Activated B cell treated with CpG ODN at 0.5 μM for 24 hours (primary cell): ENCODE measurements at regions not wholly inside any gene's neighbourhood (a gene's known extent, or its start where the extent isn't known, plus 50 kb on each side); places are given as distances from the start of the nearest gene placed in this dataset.

ENCODE experiments used
- ATAC-seq: fragments of 200-7000 bp; cut with Tn5 transposase; one replicate; pipeline ENCODE4 v1.10.0; 2021; ENCODE audit warnings: low read depth, mild to moderate bottlenecking, moderate library complexity
- CTCF ChIA-PET: fragments of 350-600 bp; sonication (Branson Sonifier 250); formaldehyde crosslinking; loops from one replicate; lab custom pipeline; 2021; ENCODE audit warnings: antibody characterized with exemption; lab: Charles Lee
- POLR2A ChIA-PET: fragments of 350-600 bp; sonication (Branson Sonifier 250); formaldehyde crosslinking; loops from one replicate; lab custom pipeline; 2021; ENCODE audit warnings: antibody characterized with exemption; lab: Charles Lee
- DNase-seq: peaks from one replicate; pipeline ENCODE4 v3.0.0; 2022
- H3K27ac Mint-ChIP-seq: one replicate; pipeline ENCODE4 v1.8.0; 2020; ENCODE audit warnings: mixed read lengths
- H3K27me3 Mint-ChIP-seq: one replicate; pipeline ENCODE4 v1.8.0; 2021; ENCODE audit warnings: mixed read lengths
- H3K36me3 Mint-ChIP-seq: one replicate; pipeline ENCODE4 v1.8.0; 2021; ENCODE audit warnings: low read depth, mixed read lengths
- H3K4me1 Mint-ChIP-seq: one replicate; pipeline ENCODE4 v1.8.0; 2021; ENCODE audit warnings: mixed read lengths
- H3K4me3 Mint-ChIP-seq: one replicate; pipeline ENCODE4 v1.8.0; 2020; ENCODE audit warnings: mild to moderate bottlenecking, mixed read lengths
- H3K9me3 Mint-ChIP-seq: one replicate; pipeline ENCODE4 v1.8.0; 2020; ENCODE audit warnings: mixed read lengths
- CTCF ChIP-seq: fragments of 200-600 bp; IDR thresholded peaks from one replicate; pipeline ENCODE4 v1.8.0; 2022; ENCODE audit warnings: antibody characterized with exemption, mild to moderate bottlenecking
- intact Hi-C: fragments of 100-400 bp; cut with micrococcal nuclease; formaldehyde crosslinking; loops from one replicate; pipeline ENCODE4 v1.15.1; 2024

DNA sequence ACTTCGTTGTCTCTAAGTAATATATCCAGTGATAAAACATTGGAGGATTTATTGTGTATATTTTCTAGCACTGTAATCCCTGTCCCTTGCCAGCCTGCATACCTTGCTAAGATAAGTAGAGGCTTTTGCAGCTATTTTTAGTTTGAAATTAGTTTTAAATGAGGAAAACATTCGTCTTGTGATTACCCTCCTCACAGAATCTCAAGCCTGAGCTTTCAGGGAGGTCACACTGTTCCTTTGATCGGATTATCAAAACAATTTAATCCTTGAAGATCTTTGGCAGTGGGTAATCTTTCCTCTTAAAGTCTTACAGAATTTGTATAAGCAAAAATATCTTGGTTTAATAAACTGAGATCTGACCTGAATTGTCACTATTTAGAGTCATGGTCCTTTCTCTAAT, 897.0 kb upstream of the CELF2 start:
- peaks cover 4% of the 10 kb centered on the region for H3K9me3 Mint-ChIP-seq
- no peaks in the 10 kb centered on the region for H3K27me3 Mint-ChIP-seq
- TF ChIP-seq CTCF: no peak
- no peak for DNase-seq
- H3K27ac Mint-ChIP-seq: no peak overlapping the region
- H3K36me3 Mint-ChIP-seq: no peaks in the 10 kb centered on the region
- ChIA-PET POLR2A (no interaction called here), CTCF (no interaction called here)
- H3K4me1 Mint-ChIP-seq: no peaks in the 10 kb centered on the region
- intact Hi-C loops: no loop called here
- H3K4me3 Mint-ChIP-seq: no peak overlapping the region
- no peak for ATAC-seq

GRCh38 chr10:10125676-10126075, 892.0 kb upstream of the CELF2 start:
- ATAC-seq (no peak), DNase-seq (no peak)
- H3K9me3 Mint-ChIP-seq: no peaks in the 10 kb centered on the region
- H3K27me3 Mint-ChIP-seq: no peaks in the 10 kb centered on the region
- no peak overlapping the region for H3K27ac Mint-ChIP-seq
- no peaks in the 10 kb centered on the region for H3K4me1 Mint-ChIP-seq
- H3K4me3 Mint-ChIP-seq: no peak overlapping the region
- POLR2A ChIA-PET: no interaction called here
- no peaks in the 10 kb centered on the region for H3K36me3 Mint-ChIP-seq
- TF ChIP-seq CTCF: no peak
- CTCF ChIA-PET: no interaction called here
- intact Hi-C loops: no loop called here

DNA sequence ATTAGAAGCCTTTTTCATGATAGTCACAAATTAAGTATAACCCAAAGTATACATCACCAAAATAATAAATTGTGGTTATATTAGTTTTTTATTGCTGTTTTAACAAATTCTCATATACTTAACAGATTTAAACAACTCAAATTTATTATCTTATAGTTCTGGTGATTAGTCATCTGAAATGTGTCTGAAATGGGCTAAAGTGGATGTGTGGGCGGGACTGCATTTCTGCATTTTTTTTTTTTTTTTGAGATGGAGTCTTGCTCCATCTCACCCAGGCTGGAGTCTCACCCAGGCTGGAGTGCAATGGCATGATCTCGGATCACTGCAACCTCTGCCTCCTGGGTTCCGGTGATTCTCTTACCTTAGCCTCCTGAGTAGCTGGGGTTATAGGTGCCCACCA, 891.5 kb upstream of the CELF2 start:
- H3K4me1 Mint-ChIP-seq: no peaks in the 10 kb centered on the region
- ChIA-PET CTCF (no interaction called here), POLR2A (no interaction called here)
- no peak overlapping the region for H3K4me3 Mint-ChIP-seq
- DNase-seq: no peak
- no peak for ATAC-seq
- TF ChIP-seq CTCF: no peak
- intact Hi-C loops: no loop called here
- no peaks in the 10 kb centered on the region for H3K36me3 Mint-ChIP-seq
- H3K27ac Mint-ChIP-seq: no peak overlapping the region
- H3K27me3 Mint-ChIP-seq: no peaks in the 10 kb centered on the region
- H3K9me3 Mint-ChIP-seq: no peaks in the 10 kb centered on the region

- ChIA-PET POLR2A (no interaction called here), CTCF (no interaction called here)
- Mint-ChIP-seq H3K36me3 (no peaks in the 10 kb centered on the region), H3K4me3 (no peak overlapping the region), H3K27me3 (no peaks in the 10 kb centered on the region), H3K4me1 (no peaks in the 10 kb centered on the region), H3K27ac (no peak overlapping the region), H3K9me3 (no peaks in the 10 kb centered on the region)
- intact Hi-C loops: no loop called here
- DNase-seq (no peak), ATAC-seq (no peak)
- TF ChIP-seq CTCF: no peak
Measured at GRCh38 chr10:10128387-10128786, 889.3 kb upstream of the CELF2 start.

DNA sequence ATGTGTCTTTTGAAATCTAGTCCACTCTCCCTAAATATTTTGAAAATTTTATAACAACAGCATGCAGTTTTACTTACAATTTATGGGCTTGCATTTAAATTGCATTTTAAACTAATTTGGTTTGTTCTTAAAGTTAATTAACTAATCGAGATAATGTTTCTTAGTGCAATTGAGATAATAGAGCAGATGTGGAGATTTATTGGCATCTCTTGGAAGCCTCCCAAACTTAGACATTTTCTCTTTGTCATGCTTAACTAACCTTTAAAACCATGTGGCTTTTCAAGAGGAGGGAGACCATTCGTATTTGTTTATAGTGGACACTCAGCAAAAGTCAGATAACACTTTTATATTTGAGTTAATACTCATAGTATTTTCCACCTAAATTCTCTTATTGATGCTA, 887.0 kb upstream of the CELF2 start:
- TF ChIP-seq CTCF: no peak
- ChIA-PET CTCF (no interaction called here), POLR2A (no interaction called here)
- Mint-ChIP-seq H3K27me3 (no peaks in the 10 kb centered on the region), H3K4me3 (no peak overlapping the region), H3K4me1 (no peaks in the 10 kb centered on the region), H3K36me3 (no peaks in the 10 kb centered on the region), H3K9me3 (no peaks in the 10 kb centered on the region), H3K27ac (no peak overlapping the region)
- intact Hi-C loops: no loop called here
- no peak for ATAC-seq
- no peak for DNase-seq
